ENCODE measurements at regions not wholly inside any gene's neighbourhood (a gene's known extent, or its start where the extent isn't known, plus 50 kb on each side); places are given as distances from the start of the nearest gene placed in this dataset.
"Not testable (repeated sequence)": the region's sequence is repeated elsewhere in the genome, so short reads cannot be mapped to it uniquely, and the experiment has no call there.

GRCh38 chr7:32219831-32220230 is 149.6 kb upstream of the PDE1C start:
- not testable (repeated sequence) for TF ChIP-seq EZH2 (IDR thresholded peaks at IDR 0.05; ENCODE audit: low read length, unreplicated experiment); CTCF (conservative IDR thresholded peaks at IDR 0.05; ENCODE audit: low read depth, low read length)

Data from PC-3 (cell line).